SK-N-SH treated with all-trans-retinoic acid at 6 μM for 48 hours (cell line): ENCODE measurements at regions not wholly inside any gene's neighbourhood (a gene's known extent, or its start where the extent isn't known, plus 50 kb on each side); places are given as distances from the start of the nearest gene placed in this dataset.

Source experiments
- ATAC-seq: fragments of 200-7000 bp; cut with Tn5 transposase; 3 replicates; pipeline ENCODE4 v1.9.1; 2020; ENCODE audit warnings: mild to moderate bottlenecking, moderate library complexity
- ARNTL ChIP-seq: fragments of 450-650 bp; formaldehyde crosslinking; IDR thresholded peaks from 2 replicates; pipeline ENCODE4 v1.5.0; 2020; ENCODE audit warnings: low read depth, mild to moderate bottlenecking, moderate library complexity, borderline replicate concordance
- BACH2 ChIP-seq: fragments of 250-450 bp; sonication (Bioruptor Pico); IDR thresholded peaks from 2 replicates; pipeline ENCODE4 v1.9.0; 2021; ENCODE audit warnings: mild to moderate bottlenecking, borderline replicate concordance
- ESRRG ChIP-seq: fragments of 250-450 bp; sonication (Bioruptor Pico); IDR thresholded peaks from 2 replicates; pipeline ENCODE4 v1.6.1; 2021; ENCODE audit warnings: mild to moderate bottlenecking
- GLIS3 ChIP-seq: fragments of 250-450 bp; sonication (Bioruptor Pico); IDR thresholded peaks from 2 replicates; pipeline ENCODE4 v1.5.0; 2020; ENCODE audit warnings: mild to moderate bottlenecking, moderate library complexity
- ISL1 ChIP-seq: fragments of 250-450 bp; sonication (Bioruptor Pico); IDR thresholded peaks from 2 replicates; pipeline ENCODE4 v2.1.2; 2022; ENCODE audit warnings: mild to moderate bottlenecking, moderate library complexity
- OSR1 ChIP-seq: fragments of 250-450 bp; sonication (Bioruptor Pico); IDR thresholded peaks from 2 replicates; pipeline ENCODE4 v1.8.0; 2022; ENCODE audit warnings: moderate library complexity, mild to moderate bottlenecking, inconsistent platforms
- PATZ1 ChIP-seq: fragments of 250-450 bp; sonication (Bioruptor Pico); IDR thresholded peaks from 2 replicates; pipeline ENCODE4 v1.8.0; 2020; ENCODE audit warnings: mild to moderate bottlenecking, moderate library complexity, borderline replicate concordance
- PPARA ChIP-seq: fragments of 250-450 bp; sonication (Bioruptor Pico); IDR thresholded peaks from 2 replicates; pipeline ENCODE4 v1.5.0; 2020; ENCODE audit warnings: mild to moderate bottlenecking, borderline replicate concordance
- RARB ChIP-seq: fragments of 250-450 bp; sonication (Bioruptor Pico); IDR thresholded peaks from 2 replicates; pipeline ENCODE4 v1.8.0; 2021; ENCODE audit warnings: mild to moderate bottlenecking, moderate library complexity
- TCF4 ChIP-seq: fragments of 250-450 bp; sonication (Bioruptor Pico); IDR thresholded peaks from 2 replicates; pipeline ENCODE4 v1.8.0; 2021; ENCODE audit warnings: mild to moderate bottlenecking, moderate library complexity, borderline replicate concordance
- TOX ChIP-seq: fragments of 250-450 bp; sonication (Bioruptor Pico); IDR thresholded peaks from 2 replicates; pipeline ENCODE4 v1.8.0; 2021; ENCODE audit warnings: mild to moderate bottlenecking, moderate library complexity, borderline replicate concordance
- ZC3H10 ChIP-seq: fragments of 250-450 bp; sonication (Bioruptor Pico); IDR thresholded peaks from 2 replicates; pipeline ENCODE4 v1.5.1; 2021; ENCODE audit warnings: mild to moderate bottlenecking, moderate library complexity
- ZFP3 ChIP-seq: fragments of 250-450 bp; sonication (Bioruptor Pico); IDR thresholded peaks from 2 replicates; pipeline ENCODE4 v1.5.0; 2020; ENCODE audit warnings: mild to moderate bottlenecking, moderate library complexity
- ZFP30 ChIP-seq: fragments of 450-650 bp; formaldehyde crosslinking; IDR thresholded peaks from 2 replicates; pipeline ENCODE4 v1.5.0; 2022; ENCODE audit warnings: mild to moderate bottlenecking, moderate library complexity
- ZNF565 ChIP-seq: fragments of 450-650 bp; formaldehyde crosslinking; conservative IDR thresholded peaks from 2 replicates; pipeline ENCODE4 v1.5.0; 2020; ENCODE audit warnings: low read depth, mild to moderate bottlenecking, moderate library complexity
- ZNF70 ChIP-seq: fragments of 450-650 bp; formaldehyde crosslinking; IDR thresholded peaks from 2 replicates; pipeline ENCODE4 v1.5.0; 2020; ENCODE audit warnings: mild to moderate bottlenecking, moderate library complexity
- ZNF8 ChIP-seq: fragments of 450-650 bp; formaldehyde crosslinking; IDR thresholded peaks from 2 replicates; pipeline ENCODE4 v1.5.0; 2020; ENCODE audit warnings: mild to moderate bottlenecking, moderate library complexity
- TF ChIP-seq, protein P1 (sequence below): fragments of 250-450 bp; sonication (Bioruptor Pico); IDR thresholded peaks from 2 replicates; pipeline ENCODE4 v1.5.1; 2021; ENCODE audit warnings: mild to moderate bottlenecking, moderate library complexity
- TF ChIP-seq, protein P2 (sequence below): fragments of 250-450 bp; sonication (Bioruptor Pico); IDR thresholded peaks from 2 replicates; pipeline ENCODE4 v1.5.1; 2020; ENCODE audit warnings: low read depth, mild to moderate bottlenecking, moderate library complexity
- TF ChIP-seq, protein P3 (sequence below): fragments of 250-450 bp; sonication (Bioruptor Pico); IDR thresholded peaks from 2 replicates; pipeline ENCODE4 v1.8.0; 2021; ENCODE audit warnings: low read depth, mild to moderate bottlenecking, moderate library complexity, borderline replicate concordance

- TF ChIP-seq, protein P1, sequence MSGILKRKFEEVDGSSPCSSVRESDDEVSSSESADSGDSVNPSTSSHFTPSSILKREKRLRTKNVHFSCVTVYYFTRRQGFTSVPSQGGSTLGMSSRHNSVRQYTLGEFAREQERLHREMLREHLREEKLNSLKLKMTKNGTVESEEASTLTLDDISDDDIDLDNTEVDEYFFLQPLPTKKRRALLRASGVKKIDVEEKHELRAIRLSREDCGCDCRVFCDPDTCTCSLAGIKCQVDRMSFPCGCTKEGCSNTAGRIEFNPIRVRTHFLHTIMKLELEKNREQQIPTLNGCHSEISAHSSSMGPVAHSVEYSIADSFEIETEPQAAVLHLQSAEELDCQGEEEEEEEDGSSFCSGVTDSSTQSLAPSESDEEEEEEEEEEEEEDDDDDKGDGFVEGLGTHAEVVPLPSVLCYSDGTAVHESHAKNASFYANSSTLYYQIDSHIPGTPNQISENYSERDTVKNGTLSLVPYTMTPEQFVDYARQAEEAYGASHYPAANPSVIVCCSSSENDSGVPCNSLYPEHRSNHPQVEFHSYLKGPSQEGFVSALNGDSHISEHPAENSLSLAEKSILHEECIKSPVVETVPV (CRISPR knock-in tag), result no peak
Observed at GRCh38 chr9:22739712-22740111, 293.1 kb downstream of the DMRTA1 start (continued).

DNA sequence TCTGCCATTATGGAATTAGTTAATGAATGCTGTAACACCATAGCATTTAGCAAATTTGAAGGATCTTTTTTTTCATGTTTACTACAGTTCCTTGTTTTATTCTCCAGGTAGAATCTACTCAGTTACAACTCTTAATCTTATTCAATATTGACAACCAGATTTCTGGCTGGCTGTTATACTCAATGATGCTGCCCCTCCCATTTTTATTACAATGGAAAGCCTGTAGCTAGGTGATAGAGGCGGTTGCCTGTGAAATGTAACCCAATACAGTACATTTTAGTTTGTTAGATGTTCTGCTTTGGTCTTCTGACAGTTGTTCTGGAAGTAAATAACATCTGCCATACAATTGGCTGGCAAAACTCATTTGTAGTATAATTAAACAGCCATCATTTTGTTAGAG is 294.2 kb downstream of the DMRTA1 start:
- TF ChIP-seq ZFP30 (CRISPR knock-in tag) (no peak), ZFP3 (no peak), ZNF8 (CRISPR knock-in tag) (no peak), TCF4 (CRISPR knock-in tag) (no peak), ZNF565 (CRISPR knock-in tag) (no peak), GLIS3 (no peak), ESRRG (CRISPR knock-in tag) (no peak), BACH2 (CRISPR knock-in tag) (no peak), PPARA (CRISPR knock-in tag) (no peak), ARNTL (CRISPR knock-in tag) (no peak), ZC3H10 (CRISPR knock-in tag) (no peak), ZNF70 (CRISPR knock-in tag) (no peak), OSR1 (CRISPR knock-in tag) (no peak)
- TF ChIP-seq, protein P1 (CRISPR knock-in tag), result no peak
- TF ChIP-seq, protein P2, sequence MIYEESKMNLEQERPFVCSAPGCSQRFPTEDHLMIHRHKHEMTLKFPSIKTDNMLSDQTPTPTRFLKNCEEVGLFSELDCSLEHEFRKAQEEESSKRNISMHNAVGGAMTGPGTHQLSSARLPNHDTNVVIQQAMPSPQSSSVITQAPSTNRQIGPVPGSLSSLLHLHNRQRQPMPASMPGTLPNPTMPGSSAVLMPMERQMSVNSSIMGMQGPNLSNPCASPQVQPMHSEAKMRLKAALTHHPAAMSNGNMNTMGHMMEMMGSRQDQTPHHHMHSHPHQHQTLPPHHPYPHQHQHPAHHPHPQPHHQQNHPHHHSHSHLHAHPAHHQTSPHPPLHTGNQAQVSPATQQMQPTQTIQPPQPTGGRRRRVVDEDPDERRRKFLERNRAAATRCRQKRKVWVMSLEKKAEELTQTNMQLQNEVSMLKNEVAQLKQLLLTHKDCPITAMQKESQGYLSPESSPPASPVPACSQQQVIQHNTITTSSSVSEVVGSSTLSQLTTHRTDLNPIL, result no peak
- TF ChIP-seq, all 23 proteins: peak for 0

DNA sequence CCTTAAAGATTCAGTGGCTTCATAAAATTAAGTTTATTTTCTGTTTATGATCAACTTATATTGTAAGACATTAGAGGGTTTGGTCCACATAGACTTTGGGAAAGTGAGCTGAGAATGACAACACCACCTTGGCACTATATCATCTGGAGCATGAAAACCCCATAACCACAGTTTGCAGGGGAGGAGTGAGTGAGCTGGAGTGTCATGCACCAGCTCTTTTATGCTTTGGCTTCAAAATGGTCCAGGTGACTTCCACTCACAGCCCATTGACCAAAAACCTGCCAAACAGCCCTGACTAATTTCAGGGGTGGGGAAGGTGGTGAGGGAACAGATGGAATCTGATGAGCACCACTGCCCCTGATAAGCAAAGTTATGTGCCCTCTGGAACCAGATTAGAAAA is 295.8 kb downstream of the DMRTA1 start:
- no peak for ATAC-seq
- TF ChIP-seq ISL1 (CRISPR knock-in tag) (no peak), PATZ1 (no peak)

More for the DNA sequence above, 294.2 kb downstream of the DMRTA1 start:
- ATAC-seq, result no peak

DNA sequence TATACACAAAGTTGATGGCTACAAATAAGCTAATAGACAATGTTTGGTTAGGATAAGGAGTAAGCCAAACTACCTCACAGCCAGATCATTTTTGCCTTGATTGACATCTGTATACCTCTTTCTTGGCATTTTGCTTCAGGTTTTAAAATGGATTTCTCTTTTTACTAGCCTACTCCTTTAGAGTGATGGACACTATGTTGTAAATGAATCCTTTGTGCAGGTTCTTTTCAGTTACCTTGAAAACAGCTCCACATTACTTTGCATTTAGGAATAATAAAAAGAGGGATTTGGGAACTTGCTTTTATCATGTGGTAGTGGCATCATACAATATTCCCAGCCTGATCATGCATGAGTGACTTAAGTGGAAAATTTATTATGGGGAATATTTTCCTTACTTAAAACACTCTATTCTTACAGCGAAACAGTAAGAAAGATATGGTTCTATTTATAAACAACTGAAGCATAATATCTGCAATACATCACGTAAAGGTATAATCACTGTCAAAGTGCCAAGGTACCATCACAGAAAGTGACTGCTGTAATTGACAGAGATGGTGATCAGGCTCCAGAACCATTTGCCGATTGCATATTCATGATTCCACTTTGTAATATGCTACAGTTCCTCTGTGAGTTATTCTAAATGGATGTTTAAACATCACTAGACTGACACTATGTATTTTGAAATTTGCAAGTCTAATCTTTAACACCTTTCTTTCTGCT is 327.0 kb downstream of the DMRTA1 start:
- TF ChIP-seq, protein P3, sequence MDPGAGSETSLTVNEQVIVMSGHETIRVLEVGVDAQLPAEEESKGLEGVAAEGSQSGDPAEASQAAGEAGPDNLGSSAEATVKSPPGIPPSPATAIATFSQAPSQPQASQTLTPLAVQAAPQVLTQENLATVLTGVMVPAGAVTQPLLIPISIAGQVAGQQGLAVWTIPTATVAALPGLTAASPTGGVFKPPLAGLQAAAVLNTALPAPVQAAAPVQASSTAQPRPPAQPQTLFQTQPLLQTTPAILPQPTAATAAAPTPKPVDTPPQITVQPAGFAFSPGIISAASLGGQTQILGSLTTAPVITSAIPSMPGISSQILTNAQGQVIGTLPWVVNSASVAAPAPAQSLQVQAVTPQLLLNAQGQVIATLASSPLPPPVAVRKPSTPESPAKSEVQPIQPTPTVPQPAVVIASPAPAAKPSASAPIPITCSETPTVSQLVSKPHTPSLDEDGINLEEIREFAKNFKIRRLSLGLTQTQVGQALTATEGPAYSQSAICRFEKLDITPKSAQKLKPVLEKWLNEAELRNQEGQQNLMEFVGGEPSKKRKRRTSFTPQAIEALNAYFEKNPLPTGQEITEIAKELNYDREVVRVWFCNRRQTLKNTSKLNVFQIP (CRISPR knock-in tag), result no peak
- TF ChIP-seq TCF4 (CRISPR knock-in tag) (no peak), RARB (CRISPR knock-in tag) (no peak), ZNF8 (CRISPR knock-in tag) (no peak), TOX (CRISPR knock-in tag) (no peak), OSR1 (CRISPR knock-in tag) (no peak)

More for the DNA sequence above, 327.0 kb downstream of the DMRTA1 start:
- ATAC-seq, result no peak
